ENCODE measurements at regions not wholly inside any gene's neighbourhood (a gene's known extent, or its start where the extent isn't known, plus 50 kb on each side); places are given as distances from the start of the nearest gene placed in this dataset.
"Not testable (repeated sequence)": the region's sequence is repeated elsewhere in the genome, so short reads cannot be mapped to it uniquely, and the experiment has no call there.

DNA sequence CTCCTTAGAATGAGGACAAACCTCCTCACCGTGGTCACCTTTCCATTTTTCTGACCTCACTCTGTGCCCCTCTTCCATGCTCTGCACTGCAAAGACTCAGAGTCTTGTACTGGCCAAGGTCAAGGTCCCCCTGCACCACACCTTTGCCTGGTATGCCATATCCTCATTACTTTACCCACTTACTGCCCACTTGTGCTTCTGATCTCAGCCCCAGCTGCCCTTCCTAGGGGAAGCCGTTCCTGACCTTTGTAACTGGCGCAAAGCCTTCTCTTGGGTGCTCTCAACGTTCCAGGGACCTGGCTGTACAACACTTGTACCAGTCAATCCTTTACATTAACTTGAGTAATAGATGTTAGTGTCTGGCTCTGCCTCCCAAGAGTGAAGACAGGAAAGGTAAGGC, 256.0 kb downstream of the SV2B start:
- H3K36me3 Mint-ChIP-seq (ENCODE audit: low read depth, unreplicated experiment), result no peaks in the 10 kb centered on the region
- H3K27ac Mint-ChIP-seq (ENCODE audit: unreplicated experiment), result no peak overlapping the region
- H3K4me1 Mint-ChIP-seq (ENCODE audit: unreplicated experiment), result no peaks in the 10 kb centered on the region
- TF ChIP-seq, protein P1, sequence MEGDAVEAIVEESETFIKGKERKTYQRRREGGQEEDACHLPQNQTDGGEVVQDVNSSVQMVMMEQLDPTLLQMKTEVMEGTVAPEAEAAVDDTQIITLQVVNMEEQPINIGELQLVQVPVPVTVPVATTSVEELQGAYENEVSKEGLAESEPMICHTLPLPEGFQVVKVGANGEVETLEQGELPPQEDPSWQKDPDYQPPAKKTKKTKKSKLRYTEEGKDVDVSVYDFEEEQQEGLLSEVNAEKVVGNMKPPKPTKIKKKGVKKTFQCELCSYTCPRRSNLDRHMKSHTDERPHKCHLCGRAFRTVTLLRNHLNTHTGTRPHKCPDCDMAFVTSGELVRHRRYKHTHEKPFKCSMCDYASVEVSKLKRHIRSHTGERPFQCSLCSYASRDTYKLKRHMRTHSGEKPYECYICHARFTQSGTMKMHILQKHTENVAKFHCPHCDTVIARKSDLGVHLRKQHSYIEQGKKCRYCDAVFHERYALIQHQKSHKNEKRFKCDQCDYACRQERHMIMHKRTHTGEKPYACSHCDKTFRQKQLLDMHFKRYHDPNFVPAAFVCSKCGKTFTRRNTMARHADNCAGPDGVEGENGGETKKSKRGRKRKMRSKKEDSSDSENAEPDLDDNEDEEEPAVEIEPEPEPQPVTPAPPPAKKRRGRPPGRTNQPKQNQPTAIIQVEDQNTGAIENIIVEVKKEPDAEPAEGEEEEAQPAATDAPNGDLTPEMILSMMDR (IDR thresholded peaks at IDR 0.05; ENCODE audit: unreplicated experiment), result no peak
- H3K9me3 Mint-ChIP-seq (ENCODE audit: unreplicated experiment), result no peaks in the 10 kb centered on the region
- DNase-seq (ENCODE audit: low spot score), result no peak
- H3K4me3 Mint-ChIP-seq (ENCODE audit: unreplicated experiment), result no peak overlapping the region
- no peaks in the 10 kb centered on the region for H3K27me3 Mint-ChIP-seq (ENCODE audit: unreplicated experiment)

DNA sequence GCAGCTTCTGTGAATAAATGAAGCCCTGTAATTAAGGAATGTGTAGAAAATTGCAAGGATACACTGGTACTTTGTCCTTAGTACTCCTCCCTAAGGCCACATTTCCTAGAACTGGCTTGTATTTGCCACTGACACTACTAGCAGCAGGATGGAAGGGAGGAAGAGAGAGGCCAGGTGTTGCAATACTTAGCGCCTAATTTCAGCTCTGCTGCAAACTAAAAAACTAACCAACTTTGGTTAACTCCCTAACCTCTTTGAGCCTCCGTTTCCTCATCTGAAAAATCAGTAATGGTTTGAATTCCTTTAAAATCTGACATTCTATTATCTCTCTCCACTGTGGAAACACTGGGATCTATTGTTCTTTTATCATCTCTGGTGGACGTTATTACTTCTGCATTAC, 257.0 kb downstream of the SV2B start:
- TF ChIP-seq, protein P1 (IDR thresholded peaks at IDR 0.05; ENCODE audit: unreplicated experiment), result no peak
- DNase-seq (ENCODE audit: low spot score), result no peak
- H3K4me1 Mint-ChIP-seq (ENCODE audit: unreplicated experiment), result no peaks in the 10 kb centered on the region
- no peaks in the 10 kb centered on the region for H3K27me3 Mint-ChIP-seq (ENCODE audit: unreplicated experiment)
- H3K4me3 Mint-ChIP-seq (ENCODE audit: unreplicated experiment), result no peak overlapping the region
- H3K9me3 Mint-ChIP-seq (ENCODE audit: unreplicated experiment), result no peaks in the 10 kb centered on the region
- no peak overlapping the region for H3K27ac Mint-ChIP-seq (ENCODE audit: unreplicated experiment)
- H3K36me3 Mint-ChIP-seq (ENCODE audit: low read depth, unreplicated experiment), result no peaks in the 10 kb centered on the region

- no peaks in the 10 kb centered on the region for H3K9me3 Mint-ChIP-seq (ENCODE audit: unreplicated experiment)
- H3K27ac Mint-ChIP-seq (ENCODE audit: unreplicated experiment), result no peak overlapping the region
- DNase-seq (ENCODE audit: low spot score), result no peak
- H3K4me1 Mint-ChIP-seq (ENCODE audit: unreplicated experiment), result no peaks in the 10 kb centered on the region
- H3K27me3 Mint-ChIP-seq (ENCODE audit: unreplicated experiment), result no peaks in the 10 kb centered on the region
- TF ChIP-seq, protein P1 (IDR thresholded peaks at IDR 0.05; ENCODE audit: unreplicated experiment), result no peak
- H3K36me3 Mint-ChIP-seq (ENCODE audit: low read depth, unreplicated experiment), result no peaks in the 10 kb centered on the region
- H3K4me3 Mint-ChIP-seq (ENCODE audit: unreplicated experiment), result no peak overlapping the region
These were observed 257.4 kb downstream of the SV2B start for GRCh38 chr15:91357486-91357885.

DNA sequence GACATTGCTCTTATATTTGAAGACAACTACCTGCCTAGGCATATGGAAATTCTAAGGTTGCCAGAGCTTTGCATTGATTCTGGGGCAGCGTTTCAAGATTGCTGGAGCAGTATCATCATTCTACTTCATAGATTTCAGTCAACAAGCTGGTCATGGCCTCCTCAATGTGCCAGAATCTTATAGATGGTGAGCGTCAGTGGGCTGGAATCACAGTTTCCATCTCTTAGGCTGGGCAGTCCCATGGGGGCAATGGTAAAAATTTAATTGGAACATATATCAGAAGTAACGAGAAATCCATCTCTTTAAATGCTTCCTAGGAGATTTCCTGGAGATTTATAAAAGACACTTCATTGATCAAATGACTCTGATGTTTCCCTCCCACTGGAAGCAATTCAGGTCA, 258.3 kb downstream of the SV2B start:
- Mint-ChIP-seq H3K36me3 (ENCODE audit: low read depth, unreplicated experiment) (no peaks in the 10 kb centered on the region), H3K9me3 (ENCODE audit: unreplicated experiment) (no peaks in the 10 kb centered on the region), H3K27me3 (ENCODE audit: unreplicated experiment) (no peaks in the 10 kb centered on the region), H3K27ac (ENCODE audit: unreplicated experiment) (no peak overlapping the region), H3K4me1 (ENCODE audit: unreplicated experiment) (no peaks in the 10 kb centered on the region), H3K4me3 (ENCODE audit: unreplicated experiment) (no peak overlapping the region)
- TF ChIP-seq, protein P1 (IDR thresholded peaks at IDR 0.05; ENCODE audit: unreplicated experiment), result no peak
- no peak for DNase-seq (ENCODE audit: low spot score)

- not testable (repeated sequence) for H3K4me1 Mint-ChIP-seq (ENCODE audit: unreplicated experiment); H3K27me3 Mint-ChIP-seq (ENCODE audit: unreplicated experiment); H3K4me3 Mint-ChIP-seq (ENCODE audit: unreplicated experiment); H3K36me3 Mint-ChIP-seq (ENCODE audit: low read depth, unreplicated experiment); H3K9me3 Mint-ChIP-seq (ENCODE audit: unreplicated experiment); DNase-seq (ENCODE audit: low spot score); H3K27ac Mint-ChIP-seq (ENCODE audit: unreplicated experiment)
These were observed 261.6 kb downstream of the SV2B start for GRCh38 chr15:91361696-91362095.

GRCh38 chr15:91366111-91366510, 266.1 kb downstream of the SV2B start:
- Mint-ChIP-seq H3K9me3 (ENCODE audit: unreplicated experiment) (no peaks in the 10 kb centered on the region), H3K36me3 (ENCODE audit: low read depth, unreplicated experiment) (no peaks in the 10 kb centered on the region), H3K4me1 (ENCODE audit: unreplicated experiment) (peaks cover 16% of the 10 kb centered on the region), H3K27ac (ENCODE audit: unreplicated experiment) (no peak overlapping the region), H3K4me3 (ENCODE audit: unreplicated experiment) (no peak overlapping the region), H3K27me3 (ENCODE audit: unreplicated experiment) (peaks cover 2% of the 10 kb centered on the region)
- TF ChIP-seq, protein P1 (IDR thresholded peaks at IDR 0.05; ENCODE audit: unreplicated experiment), result no peak
- no peak for DNase-seq (ENCODE audit: low spot score)
